Neural cell (in vitro differentiated cells): ENCODE measurements at regions not wholly inside any gene's neighbourhood (a gene's known extent, or its start where the extent isn't known, plus 50 kb on each side); places are given as distances from the start of the nearest gene placed in this dataset.

ENCODE experiments used
- H2AFZ ChIP-seq: fragments of 200-600, 300-800 bp; sonication (generic), shearing (Covaris generic); 2 replicates; pipeline ENCODE4 v1.6.0; 2014; ENCODE audit warnings: low read depth, mild to moderate bottlenecking, antibody characterized with exemption, low read length, moderate library complexity
- H3F3A ChIP-seq: fragments of 200-600 bp; shearing (Covaris generic); 2 replicates; pipeline ENCODE4 v1.6.1; 2016; ENCODE audit warnings: mild to moderate bottlenecking, moderate library complexity, mixed read lengths, antibody characterized with exemption, low read length; ENCODE audit not compliant: insufficient read depth, poor library complexity, severe bottlenecking
- H3K27ac ChIP-seq: fragments of 200-600, 300-800 bp; sonication (generic), shearing (Covaris generic); 2 replicates; pipeline ENCODE4 v1.5.1; 2014; ENCODE audit warnings: mild to moderate bottlenecking, low read length, moderate library complexity
- H3K27me3 ChIP-seq: fragments of 300-800, 200-600 bp; sonication (generic), shearing (Covaris generic); 2 replicates; pipeline ENCODE4 v1.6.0; 2014; ENCODE audit warnings: mild to moderate bottlenecking, low read depth, low read length, moderate library complexity; ENCODE audit not compliant: insufficient read depth
- H3K36me3 ChIP-seq: fragments of 300-800, 200-600 bp; sonication (generic), shearing (Covaris generic); 2 replicates; pipeline ENCODE4 v1.5.1; 2014; ENCODE audit warnings: mild to moderate bottlenecking, antibody characterized with exemption, low read length, moderate library complexity; ENCODE audit not compliant: insufficient read depth
- H3K4me2 ChIP-seq: fragments of 300-800, 200-600 bp; sonication (generic), shearing (Covaris generic); 2 replicates; pipeline ENCODE4 v1.6.0; 2014; ENCODE audit warnings: mild to moderate bottlenecking, low read length
- H3K4me3 ChIP-seq: fragments of 300-800, 200-600 bp; sonication (generic), shearing (Covaris generic); 2 replicates; pipeline ENCODE4 v1.5.1; 2014; ENCODE audit warnings: mild to moderate bottlenecking, low read length, moderate library complexity
- H3K79me2 ChIP-seq: fragments of 200-600 bp; shearing (Covaris generic); replicated peaks from 2 replicates; pipeline ENCODE4 v1.6.0; 2014; ENCODE audit warnings: mild to moderate bottlenecking, low read length, moderate library complexity; ENCODE audit not compliant: insufficient read depth
- H3K9ac ChIP-seq: fragments of 300-800, 200-600 bp; sonication (generic), shearing (Covaris generic); 2 replicates; pipeline ENCODE4 v1.6.1; 2016; ENCODE audit warnings: mild to moderate bottlenecking, low read length, mixed read lengths
- H3K9me2 ChIP-seq: fragments of 200-600 bp; shearing (Covaris generic); 2 replicates; pipeline ENCODE4 v1.6.1; 2016; ENCODE audit warnings: mild to moderate bottlenecking, low read length, mixed read lengths; ENCODE audit not compliant: insufficient read depth
- H3K9me3 ChIP-seq: fragments of 200-600, 300-800 bp; sonication (generic), shearing (Covaris generic); 2 replicates; pipeline ENCODE4 v1.6.1; 2016; ENCODE audit warnings: mild to moderate bottlenecking, mixed run types, low read length, moderate library complexity, mixed read lengths
- H4K20me1 ChIP-seq: fragments of 200-600 bp; shearing (Covaris generic); 2 replicates; pipeline ENCODE4 v1.6.1; 2016; ENCODE audit warnings: mild to moderate bottlenecking, mixed run types; ENCODE audit not compliant: insufficient read depth
- EP300 ChIP-seq: fragments of 450-650 bp; conservative IDR thresholded peaks from 2 replicates; pipeline ENCODE4 v1.6.1; 2014; ENCODE audit warnings: antibody characterized with exemption, mild to moderate bottlenecking, moderate library complexity; ENCODE audit not compliant: poor library complexity, severe bottlenecking
- EZH2 ChIP-seq: fragments of 200-600, 300-800 bp; shearing (Covaris generic), sonication (generic); IDR thresholded peaks from 2 replicates; pipeline ENCODE4 v1.6.1; 2014; ENCODE audit warnings: antibody characterized with exemption, low read length, borderline replicate concordance, mild to moderate bottlenecking; ENCODE audit not compliant: insufficient read depth, poor library complexity, severe bottlenecking
- MXI1 ChIP-seq: fragments of 450-650 bp; conservative IDR thresholded peaks from 2 replicates; pipeline ENCODE4 v1.6.1; 2014; ENCODE audit warnings: antibody characterized with exemption, mild to moderate bottlenecking; ENCODE audit not compliant: poor library complexity, severe bottlenecking
- POLR2AphosphoS5 ChIP-seq: IDR thresholded peaks from 2 replicates; pipeline ENCODE4 v1.6.1; 2012
- RAD21 ChIP-seq: fragments of 450-650 bp; conservative IDR thresholded peaks from 2 replicates; pipeline ENCODE4 v1.6.1; 2014; ENCODE audit warnings: antibody characterized with exemption, mild to moderate bottlenecking, moderate library complexity
- SMC3 ChIP-seq: fragments of 450-650 bp; conservative IDR thresholded peaks from 2 replicates; pipeline ENCODE4 v1.6.1; 2014; ENCODE audit warnings: antibody characterized with exemption, mild to moderate bottlenecking, moderate library complexity; ENCODE audit not compliant: poor library complexity
- TAF1 ChIP-seq: IDR thresholded peaks from 2 replicates; pipeline ENCODE4 v1.6.1; 2012; ENCODE audit warnings: low read depth
- TF ChIP-seq, protein P1 (sequence below): fragments of 450-650 bp; IDR thresholded peaks from 2 replicates; pipeline ENCODE4 v1.5.1; 2014; ENCODE audit warnings: antibody characterized with exemption, mild to moderate bottlenecking, moderate library complexity; ENCODE audit not compliant: poor library complexity, severe bottlenecking
- TF ChIP-seq, protein P2 (sequence below): IDR thresholded peaks from 2 replicates; pipeline ENCODE4 v1.6.1; 2012; ENCODE audit warnings: borderline replicate concordance

DNA sequence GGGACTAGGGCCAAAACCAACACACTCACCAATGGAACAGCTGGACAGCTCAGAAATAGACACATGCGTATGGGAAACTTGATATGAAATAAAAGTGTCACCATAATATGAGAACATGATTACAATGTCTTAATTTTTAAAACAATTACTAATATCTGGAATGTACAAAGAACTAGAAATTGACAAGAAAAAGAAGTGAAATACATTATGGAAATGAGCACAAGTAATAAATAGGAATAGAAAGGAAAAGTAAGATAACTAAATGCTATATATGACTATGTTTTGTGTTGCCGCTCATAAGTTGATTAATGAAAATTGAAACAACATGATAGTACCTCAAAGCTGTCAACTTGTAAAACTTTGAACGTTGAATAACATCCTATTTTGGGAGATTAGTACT lies 801.1 kb downstream of the SLITRK5 start:
- Histone ChIP-seq H3F3A (no peaks in the 10 kb centered on the region), H2AFZ (no peak overlapping the region), H3K27me3 (no peaks in the 10 kb centered on the region), H3K27ac (no peak overlapping the region), H3K9me2 (no peaks in the 10 kb centered on the region), H3K36me3 (no peaks in the 10 kb centered on the region), H3K4me3 (no peak overlapping the region), H3K79me2 (no peaks in the 10 kb centered on the region), H3K9ac (no peak overlapping the region), H3K9me3 (no peaks in the 10 kb centered on the region), H3K4me2 (no peak overlapping the region), H4K20me1 (no peaks in the 10 kb centered on the region)
- no peak for TF ChIP-seq EP300
- no peak for TF ChIP-seq RAD21
- TF ChIP-seq, protein P1, sequence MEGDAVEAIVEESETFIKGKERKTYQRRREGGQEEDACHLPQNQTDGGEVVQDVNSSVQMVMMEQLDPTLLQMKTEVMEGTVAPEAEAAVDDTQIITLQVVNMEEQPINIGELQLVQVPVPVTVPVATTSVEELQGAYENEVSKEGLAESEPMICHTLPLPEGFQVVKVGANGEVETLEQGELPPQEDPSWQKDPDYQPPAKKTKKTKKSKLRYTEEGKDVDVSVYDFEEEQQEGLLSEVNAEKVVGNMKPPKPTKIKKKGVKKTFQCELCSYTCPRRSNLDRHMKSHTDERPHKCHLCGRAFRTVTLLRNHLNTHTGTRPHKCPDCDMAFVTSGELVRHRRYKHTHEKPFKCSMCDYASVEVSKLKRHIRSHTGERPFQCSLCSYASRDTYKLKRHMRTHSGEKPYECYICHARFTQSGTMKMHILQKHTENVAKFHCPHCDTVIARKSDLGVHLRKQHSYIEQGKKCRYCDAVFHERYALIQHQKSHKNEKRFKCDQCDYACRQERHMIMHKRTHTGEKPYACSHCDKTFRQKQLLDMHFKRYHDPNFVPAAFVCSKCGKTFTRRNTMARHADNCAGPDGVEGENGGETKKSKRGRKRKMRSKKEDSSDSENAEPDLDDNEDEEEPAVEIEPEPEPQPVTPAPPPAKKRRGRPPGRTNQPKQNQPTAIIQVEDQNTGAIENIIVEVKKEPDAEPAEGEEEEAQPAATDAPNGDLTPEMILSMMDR: no peak
- TF ChIP-seq MXI1: no peak
- TF ChIP-seq, protein P2, sequence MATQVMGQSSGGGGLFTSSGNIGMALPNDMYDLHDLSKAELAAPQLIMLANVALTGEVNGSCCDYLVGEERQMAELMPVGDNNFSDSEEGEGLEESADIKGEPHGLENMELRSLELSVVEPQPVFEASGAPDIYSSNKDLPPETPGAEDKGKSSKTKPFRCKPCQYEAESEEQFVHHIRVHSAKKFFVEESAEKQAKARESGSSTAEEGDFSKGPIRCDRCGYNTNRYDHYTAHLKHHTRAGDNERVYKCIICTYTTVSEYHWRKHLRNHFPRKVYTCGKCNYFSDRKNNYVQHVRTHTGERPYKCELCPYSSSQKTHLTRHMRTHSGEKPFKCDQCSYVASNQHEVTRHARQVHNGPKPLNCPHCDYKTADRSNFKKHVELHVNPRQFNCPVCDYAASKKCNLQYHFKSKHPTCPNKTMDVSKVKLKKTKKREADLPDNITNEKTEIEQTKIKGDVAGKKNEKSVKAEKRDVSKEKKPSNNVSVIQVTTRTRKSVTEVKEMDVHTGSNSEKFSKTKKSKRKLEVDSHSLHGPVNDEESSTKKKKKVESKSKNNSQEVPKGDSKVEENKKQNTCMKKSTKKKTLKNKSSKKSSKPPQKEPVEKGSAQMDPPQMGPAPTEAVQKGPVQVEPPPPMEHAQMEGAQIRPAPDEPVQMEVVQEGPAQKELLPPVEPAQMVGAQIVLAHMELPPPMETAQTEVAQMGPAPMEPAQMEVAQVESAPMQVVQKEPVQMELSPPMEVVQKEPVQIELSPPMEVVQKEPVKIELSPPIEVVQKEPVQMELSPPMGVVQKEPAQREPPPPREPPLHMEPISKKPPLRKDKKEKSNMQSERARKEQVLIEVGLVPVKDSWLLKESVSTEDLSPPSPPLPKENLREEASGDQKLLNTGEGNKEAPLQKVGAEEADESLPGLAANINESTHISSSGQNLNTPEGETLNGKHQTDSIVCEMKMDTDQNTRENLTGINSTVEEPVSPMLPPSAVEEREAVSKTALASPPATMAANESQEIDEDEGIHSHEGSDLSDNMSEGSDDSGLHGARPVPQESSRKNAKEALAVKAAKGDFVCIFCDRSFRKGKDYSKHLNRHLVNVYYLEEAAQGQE: no peak
- no peak for TF ChIP-seq SMC3
- no peak for TF ChIP-seq TAF1
- TF ChIP-seq POLR2AphosphoS5: no peak
- no peak for TF ChIP-seq EZH2

DNA sequence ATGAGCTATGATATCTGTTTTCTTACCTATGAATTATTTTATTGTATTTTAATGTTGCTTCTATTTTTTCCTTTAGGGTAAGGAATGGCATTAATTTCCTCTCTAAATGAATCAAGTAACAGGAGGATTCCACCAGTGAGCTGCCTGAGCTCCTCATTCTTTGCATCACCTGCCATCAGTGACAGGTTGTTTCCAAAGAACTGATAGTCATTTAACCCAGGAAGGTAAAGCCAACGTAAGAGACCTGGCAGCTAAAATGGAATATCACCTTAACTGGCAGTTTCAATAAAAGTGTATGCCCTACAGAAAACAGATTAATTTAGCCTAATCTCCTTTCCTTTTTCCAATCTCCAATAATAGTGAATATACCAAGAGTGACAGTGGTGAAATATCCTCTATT lies 812.0 kb downstream of the SLITRK5 start:
- no peaks in the 10 kb centered on the region for H3K79me2 ChIP-seq
- H3K4me2 ChIP-seq: no peak overlapping the region
- H3K4me3 ChIP-seq: no peak overlapping the region
- H3K27ac ChIP-seq: no peak overlapping the region
- no peak overlapping the region for H2AFZ ChIP-seq
- no peaks in the 10 kb centered on the region for H3K9me3 ChIP-seq
- H3K9ac ChIP-seq: no peak overlapping the region
- no peaks in the 10 kb centered on the region for H4K20me1 ChIP-seq
- TF ChIP-seq, protein P1: no peak
- TF ChIP-seq POLR2AphosphoS5 (peak; percentile 66), EP300 (peak; percentile 94), SMC3 (no peak)
- TF ChIP-seq, protein P2: peak; percentile 40
- H3K9me2 ChIP-seq: no peaks in the 10 kb centered on the region
- H3K36me3 ChIP-seq: no peaks in the 10 kb centered on the region
- H3F3A ChIP-seq: no peaks in the 10 kb centered on the region
- no peaks in the 10 kb centered on the region for H3K27me3 ChIP-seq
